ENCODE measurements at regions not wholly inside any gene's neighbourhood (a gene's known extent, or its start where the extent isn't known, plus 50 kb on each side); places are given as distances from the start of the nearest gene placed in this dataset.
A peak's percentile ranks its signal among the peaks of the same experiment; 100 is the strongest.

GRCh38 chrX:57204306-57204705, 67.1 kb upstream of the SPIN2A start:
- Histone ChIP-seq H3K4me3 (ENCODE audit: insufficient read length, low read depth) (no peak overlapping the region), H3K4me1 (ENCODE audit: insufficient read depth, insufficient read length) (no peaks in the 10 kb centered on the region), H3K36me3 (ENCODE audit: insufficient read depth, insufficient read length, low read length) (no peaks in the 10 kb centered on the region), H3K9ac (ENCODE audit: insufficient read length, low read depth) (no peak overlapping the region), H3K9me3 (ENCODE audit: insufficient read depth, low read length) (no peaks in the 10 kb centered on the region), H3K27me3 (ENCODE audit: insufficient read depth, insufficient read length) (no peaks in the 10 kb centered on the region)
- no peak for DNase-seq (ENCODE audit: low read depth, low spot score)
- TF ChIP-seq SUZ12 (IDR thresholded peaks at IDR 0.05; ENCODE audit: extremely low read depth, insufficient read depth, insufficient read length) (no peak), YY1 (IDR thresholded peaks at IDR 0.05; ENCODE audit: insufficient read depth, insufficient read length) (no peak), ZNF274 (IDR thresholded peaks at IDR 0.05; ENCODE audit: low read depth, low read length) (no peak)

GRCh38 chrX:57211906-57212305, 74.6 kb upstream of the FAAH2 start:
- H3K9ac ChIP-seq (ENCODE audit: insufficient read length, low read depth) = no peak overlapping the region
- peaks cover 5% of the 10 kb centered on the region; the same call in 1 of the 2 replicates for H3K9me3 ChIP-seq (ENCODE audit: insufficient read depth, low read length)
- no peaks in the 10 kb centered on the region for H3K27me3 ChIP-seq (ENCODE audit: insufficient read depth, insufficient read length)
- no peaks in the 10 kb centered on the region for H3K4me1 ChIP-seq (ENCODE audit: insufficient read depth, insufficient read length)
- TF ChIP-seq YY1 (IDR thresholded peaks at IDR 0.05; ENCODE audit: insufficient read depth, insufficient read length) (no peak), ZNF274 (IDR thresholded peaks at IDR 0.05; ENCODE audit: low read depth, low read length) (no peak), SUZ12 (IDR thresholded peaks at IDR 0.05; ENCODE audit: extremely low read depth, insufficient read depth, insufficient read length) (no peak)
- no peak for DNase-seq (ENCODE audit: low read depth, low spot score)
- H3K4me3 ChIP-seq (ENCODE audit: insufficient read length, low read depth) = no peak overlapping the region
- H3K36me3 ChIP-seq (ENCODE audit: insufficient read depth, insufficient read length, low read length) = no peaks in the 10 kb centered on the region

- Histone ChIP-seq H3K9me3 (ENCODE audit: insufficient read depth, low read length) (0 out of 2 replicates have a peak, but pooled peaks cover 9% of the 10 kb centered on the region), H3K9ac (ENCODE audit: insufficient read length, low read depth) (no peak overlapping the region), H3K27me3 (ENCODE audit: insufficient read depth, insufficient read length) (no peaks in the 10 kb centered on the region), H3K4me1 (ENCODE audit: insufficient read depth, insufficient read length) (peaks cover 5% of the 10 kb centered on the region), H3K36me3 (ENCODE audit: insufficient read depth, insufficient read length, low read length) (no peaks in the 10 kb centered on the region), H3K4me3 (ENCODE audit: insufficient read length, low read depth) (no peak overlapping the region)
- DNase-seq (ENCODE audit: low read depth, low spot score) = peak; percentile 25
- TF ChIP-seq SUZ12 (IDR thresholded peaks at IDR 0.05; ENCODE audit: extremely low read depth, insufficient read depth, insufficient read length) (no peak), YY1 (IDR thresholded peaks at IDR 0.05; ENCODE audit: insufficient read depth, insufficient read length) (no peak), ZNF274 (IDR thresholded peaks at IDR 0.05; ENCODE audit: low read depth, low read length) (no peak)
Observed at GRCh38 chrX:57227691-57228090, 58.8 kb upstream of the FAAH2 start.

GRCh38 chrX:57232658-57233360, 53.7 kb upstream of the FAAH2 start:
- peaks cover 2% of the 10 kb centered on the region; the same call in 1 of the 2 replicates for H3K9me3 ChIP-seq (ENCODE audit: insufficient read depth, low read length)
- no peak overlapping the region for H3K9ac ChIP-seq (ENCODE audit: insufficient read length, low read depth)
- no peaks in the 10 kb centered on the region for H3K27me3 ChIP-seq (ENCODE audit: insufficient read depth, insufficient read length)
- no peaks in the 10 kb centered on the region for H3K36me3 ChIP-seq (ENCODE audit: insufficient read depth, insufficient read length, low read length)
- TF ChIP-seq YY1 (IDR thresholded peaks at IDR 0.05; ENCODE audit: insufficient read depth, insufficient read length) (no peak), ZNF274 (IDR thresholded peaks at IDR 0.05; ENCODE audit: low read depth, low read length) (no peak), SUZ12 (IDR thresholded peaks at IDR 0.05; ENCODE audit: extremely low read depth, insufficient read depth, insufficient read length) (no peak)
- no peak for DNase-seq (ENCODE audit: low read depth, low spot score)
- peaks cover 3% of the 10 kb centered on the region for H3K4me1 ChIP-seq (ENCODE audit: insufficient read depth, insufficient read length)
- H3K4me3 ChIP-seq (ENCODE audit: insufficient read length, low read depth) = no peak overlapping the region
